Tibial nerve (tissue), 4 donors: ENCODE measurements at regions not wholly inside any gene's neighbourhood (a gene's known extent, or its start where the extent isn't known, plus 50 kb on each side); places are given as distances from the start of the nearest gene placed in this dataset.

Source experiments
- CTCF ChIP-seq, 5 experiments: fragments of 200-600 bp in 3 of 5; fragments of 450-650 bp in 2 of 5; sonication (generic) in 3 of 5; IDR thresholded peaks; one replicate each; pipeline ENCODE4 v1.5.1; 2016 to 2019; ENCODE audit warnings: antibody characterized with exemption in 5 of 5, mild to moderate bottlenecking in 3 of 5, moderate library complexity in 2 of 5
- EP300 ChIP-seq, 2 donors: sonication (generic); formaldehyde crosslinking; IDR thresholded peaks; one replicate each; pipeline ENCODE4 v1.6.1; 2017; ENCODE audit warnings: antibody characterized with exemption in 2 of 2, mild to moderate bottlenecking in 1 of 2

- TF ChIP-seq EP300 (IDR thresholded peaks at IDR 0.05), result no peak
- no peak for TF ChIP-seq CTCF (IDR thresholded peaks at IDR 0.05)
Observed at GRCh38 chr11:109347304-109347703, 74.7 kb upstream of the C11orf87 start.
